Glutamatergic neuron (in vitro differentiated cells): ENCODE measurements at regions not wholly inside any gene's neighbourhood (a gene's known extent, or its start where the extent isn't known, plus 50 kb on each side); places are given as distances from the start of the nearest gene placed in this dataset.
A peak's percentile ranks its signal among the peaks of the same experiment; 100 is the strongest.

Experiments
- DNase-seq: peaks from one replicate; pipeline ENCODE4 v3.0.0; 2022
- H3K27ac Mint-ChIP-seq: one replicate; pipeline ENCODE4 v1.8.0; 2020; ENCODE audit warnings: mild to moderate bottlenecking, mixed read lengths, inconsistent platforms; ENCODE audit not compliant: unreplicated experiment
- H3K27me3 Mint-ChIP-seq: one replicate; pipeline ENCODE4 v1.8.0; 2020; ENCODE audit warnings: mild to moderate bottlenecking, moderate library complexity, mixed read lengths, inconsistent platforms; ENCODE audit not compliant: unreplicated experiment
- H3K36me3 Mint-ChIP-seq: one replicate; pipeline ENCODE4 v1.8.0; 2020; ENCODE audit warnings: mild to moderate bottlenecking, mixed read lengths, inconsistent platforms; ENCODE audit not compliant: unreplicated experiment
- H3K4me1 Mint-ChIP-seq: one replicate; pipeline ENCODE4 v1.8.0; 2020; ENCODE audit warnings: mild to moderate bottlenecking, low read depth, mixed read lengths, inconsistent platforms; ENCODE audit not compliant: unreplicated experiment
- H3K4me3 Mint-ChIP-seq: one replicate; pipeline ENCODE4 v1.8.0; 2020; ENCODE audit warnings: mild to moderate bottlenecking, mixed read lengths, inconsistent platforms; ENCODE audit not compliant: unreplicated experiment
- H3K9me3 Mint-ChIP-seq: one replicate; pipeline ENCODE4 v1.8.0; 2020; ENCODE audit warnings: mild to moderate bottlenecking, moderate library complexity, mixed read lengths, inconsistent platforms; ENCODE audit not compliant: unreplicated experiment
- CTCF ChIP-seq: fragments of 200-600 bp; sonication (generic); IDR thresholded peaks from one replicate; pipeline ENCODE4 v1.5.0; 2021; ENCODE audit not compliant: partially characterized antibody, unreplicated experiment

- Mint-ChIP-seq H3K27ac (peak overlapping the region; percentile 44), H3K4me3 (no peak overlapping the region), H3K27me3 (peaks cover 3% of the 10 kb centered on the region), H3K36me3 (no peaks in the 10 kb centered on the region), H3K4me1 (peaks cover 23% of the 10 kb centered on the region), H3K9me3 (peaks cover 7% of the 10 kb centered on the region)
- no peak for TF ChIP-seq CTCF
- peak; percentile 41 for DNase-seq
Observed at GRCh38 chr3:90052425-90052950, 945.1 kb downstream of the EPHA3 start.

GRCh38 chr3:90054311-90054710 is 946.9 kb downstream of the EPHA3 start:
- H3K27ac Mint-ChIP-seq, result no peak overlapping the region

GRCh38 chr3:90055666-90056065 is 948.2 kb downstream of the EPHA3 start:
- DNase-seq, result no peak
- Mint-ChIP-seq H3K27ac (no peak overlapping the region), H3K27me3 (peaks cover 5% of the 10 kb centered on the region), H3K4me3 (no peak overlapping the region), H3K4me1 (peaks cover 23% of the 10 kb centered on the region), H3K36me3 (no peaks in the 10 kb centered on the region), H3K9me3 (peaks cover 8% of the 10 kb centered on the region)
- no peak for TF ChIP-seq CTCF

More at GRCh38 chr3:90054311-90054710, 946.9 kb downstream of the EPHA3 start:
- Mint-ChIP-seq H3K36me3 (no peaks in the 10 kb centered on the region), H3K4me1 (peaks cover 23% of the 10 kb centered on the region), H3K9me3 (peaks cover 8% of the 10 kb centered on the region), H3K4me3 (no peak overlapping the region), H3K27me3 (peaks cover 5% of the 10 kb centered on the region)
- no peak for TF ChIP-seq CTCF
- DNase-seq, result no peak

- Mint-ChIP-seq H3K4me3 (no peak overlapping the region), H3K36me3 (no peaks in the 10 kb centered on the region), H3K9me3 (peaks cover 8% of the 10 kb centered on the region), H3K27ac (no peak overlapping the region), H3K4me1 (peaks cover 23% of the 10 kb centered on the region), H3K27me3 (peaks cover 5% of the 10 kb centered on the region)
- TF ChIP-seq CTCF, result no peak
- DNase-seq, result no peak
Observed at GRCh38 chr3:90056281-90057032, 949.0 kb downstream of the EPHA3 start.

GRCh38 chr3:90062016-90062415 is 954.6 kb downstream of the EPHA3 start:
- H3K27me3 Mint-ChIP-seq, result peaks cover 1% of the 10 kb centered on the region
- no peaks in the 10 kb centered on the region for H3K36me3 Mint-ChIP-seq
- H3K4me3 Mint-ChIP-seq, result no peak overlapping the region
- no peak for DNase-seq
- H3K9me3 Mint-ChIP-seq, result peaks cover 1% of the 10 kb centered on the region
- no peak overlapping the region for H3K27ac Mint-ChIP-seq
- no peaks in the 10 kb centered on the region for H3K4me1 Mint-ChIP-seq
- TF ChIP-seq CTCF, result no peak
